ENCODE measurements at regions not wholly inside any gene's neighbourhood (a gene's known extent, or its start where the extent isn't known, plus 50 kb on each side); places are given as distances from the start of the nearest gene placed in this dataset.

- TF ChIP-seq CTCF (IDR thresholded peaks at IDR 0.05), result no peak
- TF ChIP-seq POLR2A (IDR thresholded peaks at IDR 0.05), result no peak
Observed at GRCh38 chr2:181755181-181755580, 74.9 kb upstream of the NEUROD1 start.
